Thyroid gland (tissue), 4 donors: ENCODE measurements at regions not wholly inside any gene's neighbourhood (a gene's known extent, or its start where the extent isn't known, plus 50 kb on each side); places are given as distances from the start of the nearest gene placed in this dataset.

Experiments
- DNase-seq, 2 donors: peaks; one replicate each; pipeline ENCODE4 v3.0.0-alpha.2; 2019
- H3K27ac ChIP-seq, 3 donors: fragments of 200-600 bp; sonication (generic); 1 replicate in 2 of 3; 2 replicates in 1 of 3; pipeline ENCODE4 v1.5.1; 2016 to 2019; ENCODE audit warnings: mild to moderate bottlenecking in 1 of 3, moderate library complexity in 1 of 3
- H3K27me3 ChIP-seq: fragments of 200-600 bp; sonication (generic); one replicate; pipeline ENCODE4 v1.5.1; 2019
- H3K36me3 ChIP-seq, 2 donors: fragments of 200-600 bp; sonication (generic); one replicate each; pipeline ENCODE4 v1.5.1; 2016 to 2019
- H3K4me1 ChIP-seq, 2 donors: fragments of 200-600 bp; sonication (generic); one replicate each; pipeline ENCODE4 v1.5.1; 2017 to 2019
- H3K4me3 ChIP-seq, 3 donors: fragments of 200-600 bp; sonication (generic); replicated peaks in 1 of 3; 1 replicate in 2 of 3; 2 replicates in 1 of 3; pipeline ENCODE4 v1.5.1; 2016; ENCODE audit warnings: mild to moderate bottlenecking in 1 of 3
- H3K9me3 ChIP-seq: fragments of 200-600 bp; sonication (generic); one replicate; pipeline ENCODE4 v1.5.1; 2017
- POLR2A ChIP-seq, 2 donors: fragments of 450-650 bp; IDR thresholded peaks; one replicate each; pipeline ENCODE4 v1.6.1; 2017; ENCODE audit warnings: antibody characterized with exemption in 2 of 2, mild to moderate bottlenecking in 2 of 2, moderate library complexity in 1 of 2
- WGBS, 2 donors: methylation state at CpG; one replicate each; pipeline ENCODE4 v1.1.5; 2017; 5-methylcytosine and 5-hydroxymethylcytosine counted together
- intact Hi-C: fragments of 100-400 bp; cut with DNase I; formaldehyde crosslinking; loops from one replicate; pipeline ENCODE4 v1.15.1; 2023
- TF ChIP-seq, protein P1 (sequence below), 6 experiments: fragments of 200-600 bp in 3 of 6; fragments of 450-650 bp in 3 of 6; sonication (generic) in 3 of 6; IDR thresholded peaks; one replicate each; pipeline ENCODE4 v1.5.1; 2016 to 2019; ENCODE audit warnings: antibody characterized with exemption in 6 of 6, mild to moderate bottlenecking in 2 of 6, inconsistent platforms in 1 of 6, moderate library complexity in 1 of 6

- Histone ChIP-seq H3K27me3 (no peaks in the 10 kb centered on the region), H3K36me3 (no peaks in the 10 kb centered on the region), H3K4me1 (no peaks in the 10 kb centered on the region), H3K4me3 (no peak overlapping the region), H3K9me3 (no peaks in the 10 kb centered on the region), H3K27ac (no peak overlapping the region)
- WGBS, 2 donors, result 76% methylated on average over 3 of the region's 3 CpGs
- TF ChIP-seq, protein P1, sequence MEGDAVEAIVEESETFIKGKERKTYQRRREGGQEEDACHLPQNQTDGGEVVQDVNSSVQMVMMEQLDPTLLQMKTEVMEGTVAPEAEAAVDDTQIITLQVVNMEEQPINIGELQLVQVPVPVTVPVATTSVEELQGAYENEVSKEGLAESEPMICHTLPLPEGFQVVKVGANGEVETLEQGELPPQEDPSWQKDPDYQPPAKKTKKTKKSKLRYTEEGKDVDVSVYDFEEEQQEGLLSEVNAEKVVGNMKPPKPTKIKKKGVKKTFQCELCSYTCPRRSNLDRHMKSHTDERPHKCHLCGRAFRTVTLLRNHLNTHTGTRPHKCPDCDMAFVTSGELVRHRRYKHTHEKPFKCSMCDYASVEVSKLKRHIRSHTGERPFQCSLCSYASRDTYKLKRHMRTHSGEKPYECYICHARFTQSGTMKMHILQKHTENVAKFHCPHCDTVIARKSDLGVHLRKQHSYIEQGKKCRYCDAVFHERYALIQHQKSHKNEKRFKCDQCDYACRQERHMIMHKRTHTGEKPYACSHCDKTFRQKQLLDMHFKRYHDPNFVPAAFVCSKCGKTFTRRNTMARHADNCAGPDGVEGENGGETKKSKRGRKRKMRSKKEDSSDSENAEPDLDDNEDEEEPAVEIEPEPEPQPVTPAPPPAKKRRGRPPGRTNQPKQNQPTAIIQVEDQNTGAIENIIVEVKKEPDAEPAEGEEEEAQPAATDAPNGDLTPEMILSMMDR (IDR thresholded peaks at IDR 0.05), result no peak
- TF ChIP-seq POLR2A (IDR thresholded peaks at IDR 0.05), result no peak
- DNase-seq, result no peak
- intact Hi-C loops, result no loop called here
Measured at GRCh38 chr9:1303932-1304331, 253.8 kb downstream of the DMRT2 start.

DNA sequence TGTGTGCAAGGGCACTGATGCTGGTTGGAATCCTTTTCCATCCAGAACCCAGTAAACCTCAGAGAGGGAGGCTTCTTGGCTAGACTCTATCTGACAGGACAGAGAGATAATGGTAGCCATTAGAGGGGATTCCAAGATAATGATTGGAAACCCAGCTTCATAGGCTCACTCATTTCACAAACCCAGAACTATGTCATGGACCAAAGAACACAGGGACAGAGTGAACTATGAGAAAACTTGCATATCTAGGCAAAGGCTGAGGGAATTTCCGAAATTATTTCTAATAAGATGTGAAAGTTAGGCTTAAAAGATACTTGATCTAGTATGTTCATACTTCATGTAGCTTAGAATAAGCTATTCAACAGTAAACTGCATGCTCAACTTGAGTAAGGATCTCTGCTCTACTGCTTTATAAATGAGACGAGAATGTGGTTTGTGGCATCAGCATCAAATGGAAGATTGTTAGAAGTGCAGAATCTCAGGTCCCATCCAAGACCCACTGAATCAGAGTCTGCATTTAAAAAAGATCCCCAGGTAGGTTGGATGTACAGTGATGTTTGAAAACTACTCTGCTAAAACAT is 261.4 kb downstream of the DMRT2 start:
- 90 to 92% methylated on average over 2 of the region's 2 CpGs for WGBS, 2 donors
- no peak for DNase-seq
- TF ChIP-seq, protein P1 (IDR thresholded peaks at IDR 0.05), result no peak
- TF ChIP-seq POLR2A (IDR thresholded peaks at IDR 0.05), result no peak
- H3K9me3 ChIP-seq, result no peaks in the 10 kb centered on the region
- H3K36me3 ChIP-seq, result no peaks in the 10 kb centered on the region
- no peak overlapping the region for H3K4me3 ChIP-seq
- intact Hi-C loops, result no loop called here
- no peaks in the 10 kb centered on the region for H3K4me1 ChIP-seq
- no peaks in the 10 kb centered on the region for H3K27me3 ChIP-seq
- no peak overlapping the region for H3K27ac ChIP-seq

DNA sequence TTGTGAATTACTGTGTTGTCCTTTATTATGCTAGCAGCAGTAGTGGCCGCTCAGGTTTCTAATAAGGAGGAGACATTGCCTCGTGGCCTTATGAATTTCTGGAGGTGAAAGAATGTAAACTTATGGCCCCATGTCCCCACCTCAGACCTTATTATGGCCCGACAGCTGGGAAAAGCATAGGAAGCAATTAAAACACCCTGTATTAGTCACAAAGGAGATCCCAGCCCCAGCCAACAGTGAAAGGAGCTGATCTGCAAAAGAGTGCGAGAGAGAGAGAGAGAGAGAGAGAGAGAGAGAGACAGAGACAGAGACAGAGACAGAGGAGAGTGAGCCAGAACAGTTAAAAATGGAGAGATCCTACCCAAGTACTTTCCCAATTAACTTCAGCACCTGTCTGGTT is 269.3 kb downstream of the DMRT2 start:
- WGBS, 2 donors, result 72% methylated on average over 4 of the region's 4 CpGs
- DNase-seq, result no peak
- H3K27ac ChIP-seq, result no peak overlapping the region
- TF ChIP-seq POLR2A (IDR thresholded peaks at IDR 0.05), result no peak
- TF ChIP-seq, protein P1 (IDR thresholded peaks at IDR 0.05), result no peak
- intact Hi-C loops, result no loop called here
- H3K9me3 ChIP-seq, result no peaks in the 10 kb centered on the region
- H3K4me3 ChIP-seq, result no peak overlapping the region
- H3K36me3 ChIP-seq, result no peaks in the 10 kb centered on the region
- H3K4me1 ChIP-seq, result no peaks in the 10 kb centered on the region
- H3K27me3 ChIP-seq, result no peaks in the 10 kb centered on the region

DNA sequence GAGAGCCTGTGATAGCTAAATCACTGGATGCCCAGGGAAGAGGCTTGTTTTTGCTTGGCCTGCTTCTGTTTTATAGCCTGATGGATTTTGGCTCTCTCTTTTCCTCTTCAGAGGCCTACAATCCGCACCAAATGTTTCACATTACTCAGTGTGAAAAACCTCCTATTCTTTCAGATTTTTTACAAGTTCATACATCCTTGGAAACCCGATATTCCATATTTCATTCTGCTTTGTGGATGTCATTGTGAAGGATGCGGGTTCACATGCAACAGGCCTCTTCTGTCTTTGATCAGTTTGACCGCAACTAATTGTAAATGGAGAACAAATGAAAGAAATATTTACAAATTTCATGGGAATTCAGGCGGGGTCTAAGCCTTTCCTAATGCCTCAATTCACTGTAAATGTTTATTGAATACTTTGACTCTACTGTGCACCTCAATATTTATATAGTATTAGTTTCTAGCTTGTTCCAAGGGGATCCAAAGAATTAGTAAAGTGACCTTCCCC is 269.9 kb downstream of the DMRT2 start:
- H3K9me3 ChIP-seq, result no peaks in the 10 kb centered on the region
- H3K4me1 ChIP-seq, result no peaks in the 10 kb centered on the region
- WGBS, 2 donors, result 69 to 81% methylated on average over 5 of the region's 5 CpGs
- TF ChIP-seq, protein P1 (IDR thresholded peaks at IDR 0.05), result no peak
- no peak for TF ChIP-seq POLR2A (IDR thresholded peaks at IDR 0.05)
- H3K4me3 ChIP-seq, result no peak overlapping the region
- intact Hi-C loops, result no loop called here
- no peaks in the 10 kb centered on the region for H3K36me3 ChIP-seq
- no peaks in the 10 kb centered on the region for H3K27me3 ChIP-seq
- H3K27ac ChIP-seq, result no peak overlapping the region
- no peak for DNase-seq

DNA sequence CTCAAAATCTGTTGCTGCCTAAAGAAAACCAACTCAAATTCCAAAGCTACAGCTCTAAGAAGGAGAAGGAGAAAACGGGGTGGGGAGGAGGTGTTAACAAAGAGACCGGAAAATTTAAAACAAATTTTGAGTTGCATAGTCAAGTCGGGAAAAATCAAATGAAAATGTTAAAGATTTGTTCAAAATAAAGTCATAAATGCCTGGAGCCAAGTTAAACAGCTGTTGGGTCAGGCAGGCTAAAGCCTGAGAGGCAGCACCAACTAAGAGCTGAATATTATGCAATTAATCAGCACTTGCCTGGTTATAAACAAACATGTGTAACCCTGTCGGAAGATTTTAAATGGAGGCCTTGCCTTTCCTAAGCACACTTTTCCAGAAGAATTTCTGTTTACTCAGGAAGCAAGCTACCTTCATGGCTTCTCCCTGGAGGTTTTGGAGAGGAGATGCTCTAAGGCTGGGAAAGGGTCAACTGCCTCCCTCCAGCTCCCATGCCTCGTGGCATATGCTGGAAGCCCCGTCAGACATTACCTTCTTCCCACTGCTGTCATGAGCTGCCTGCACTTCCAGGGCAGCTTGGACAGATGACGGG is 270.5 kb downstream of the DMRT2 start:
- TF ChIP-seq, protein P1 (IDR thresholded peaks at IDR 0.05), result no peak
- no peak for TF ChIP-seq POLR2A (IDR thresholded peaks at IDR 0.05)
- Histone ChIP-seq H3K4me1 (no peaks in the 10 kb centered on the region), H3K4me3 (no peak overlapping the region), H3K9me3 (no peaks in the 10 kb centered on the region), H3K36me3 (no peaks in the 10 kb centered on the region), H3K27me3 (no peaks in the 10 kb centered on the region), H3K27ac (no peak overlapping the region)
- no peak for DNase-seq
- intact Hi-C loops, result no loop called here
- WGBS, 2 donors, result 59 to 63% methylated on average over 7 of the region's 7 CpGs
